Cardiac muscle cell (in vitro differentiated cells and primary cell): ENCODE measurements at regions not wholly inside any gene's neighbourhood (a gene's known extent, or its start where the extent isn't known, plus 50 kb on each side); places are given as distances from the start of the nearest gene placed in this dataset.

Experiments
- DNase-seq, 2 donors: peaks; one replicate each; pipeline versions ENCODE4 v3.0.0 to v3.0.0-alpha.2; 2010 to 2017; ENCODE audit warnings: low read depth in 1 of 2, low spot score in 1 of 2
- H3K27ac ChIP-seq: fragments of 200-600 bp; sonication (generic); 2 replicates; pipeline ENCODE4 v1.5.1; 2016
- H3K27me3 ChIP-seq: fragments of 200-600 bp; sonication (generic); 2 replicates; pipeline ENCODE4 v1.6.0; 2016; ENCODE audit warnings: control low read depth
- H3K36me3 ChIP-seq: fragments of 200-600 bp; sonication (generic); 2 replicates; pipeline ENCODE4 v1.5.1; 2016; ENCODE audit warnings: control low read depth
- H3K4me1 ChIP-seq: fragments of 200-600 bp; sonication (generic); 2 replicates; pipeline ENCODE4 v1.8.1; 2017; ENCODE audit warnings: low read depth, mild to moderate bottlenecking, mixed run types
- H3K4me3 ChIP-seq: fragments of 200-600 bp; sonication (generic); 2 replicates; pipeline ENCODE4 v1.5.1; 2016; ENCODE audit warnings: mild to moderate bottlenecking
- H3K9me3 ChIP-seq: fragments of 200-600 bp; sonication (generic); 2 replicates; pipeline ENCODE4 v1.5.1; 2017; ENCODE audit warnings: low read depth, mild to moderate bottlenecking, control low read depth
- CTCF ChIP-seq: IDR thresholded peaks from 2 replicates; pipeline ENCODE4 v1.5.1; 2012; ENCODE audit warnings: low read depth, mild to moderate bottlenecking, low read length

GRCh38 chr17:33987162-33987561 lies 267.9 kb upstream of the CCL2 start:
- DNase-seq, result no peak
- Histone ChIP-seq H3K36me3 (no peaks in the 10 kb centered on the region), H3K27me3 (no peaks in the 10 kb centered on the region), H3K4me3 (no peak overlapping the region), H3K4me1 (peaks cover 7% of the 10 kb centered on the region), H3K9me3 (no peaks in the 10 kb centered on the region), H3K27ac (no peak overlapping the region)
- TF ChIP-seq CTCF, result no peak

- no peak for TF ChIP-seq CTCF
- H3K27ac ChIP-seq, result no peak overlapping the region
- H3K27me3 ChIP-seq, result no peaks in the 10 kb centered on the region
- no peaks in the 10 kb centered on the region for H3K36me3 ChIP-seq
- DNase-seq, result no peak
- H3K9me3 ChIP-seq, result no peaks in the 10 kb centered on the region
- no peak overlapping the region for H3K4me3 ChIP-seq
- H3K4me1 ChIP-seq, result no peaks in the 10 kb centered on the region
Observed at GRCh38 chr17:33989361-33990148, 265.5 kb upstream of the CCL2 start.

- Histone ChIP-seq H3K36me3 (no peaks in the 10 kb centered on the region), H3K27me3 (no peaks in the 10 kb centered on the region), H3K9me3 (no peaks in the 10 kb centered on the region), H3K4me3 (no peak overlapping the region), H3K4me1 (no peaks in the 10 kb centered on the region), H3K27ac (no peak overlapping the region)
- no peak for TF ChIP-seq CTCF
- DNase-seq, result no peak
Observed at GRCh38 chr17:33990943-33991706, 264.0 kb upstream of the CCL2 start.

GRCh38 chr17:33992113-33992512 lies 263.0 kb upstream of the CCL2 start:
- no peaks in the 10 kb centered on the region for H3K4me1 ChIP-seq
- no peak overlapping the region for H3K4me3 ChIP-seq
- H3K27me3 ChIP-seq, result no peaks in the 10 kb centered on the region
- H3K9me3 ChIP-seq, result no peaks in the 10 kb centered on the region
- no peak for TF ChIP-seq CTCF
- no peak overlapping the region for H3K27ac ChIP-seq
- no peaks in the 10 kb centered on the region for H3K36me3 ChIP-seq
- no peak for DNase-seq

GRCh38 chr17:34000639-34001038 lies 254.4 kb upstream of the CCL2 start:
- no peak overlapping the region for H3K4me3 ChIP-seq
- TF ChIP-seq CTCF, result no peak
- H3K36me3 ChIP-seq, result no peaks in the 10 kb centered on the region
- no peaks in the 10 kb centered on the region for H3K9me3 ChIP-seq
- no peak for DNase-seq
- H3K4me1 ChIP-seq, result no peaks in the 10 kb centered on the region
- no peaks in the 10 kb centered on the region for H3K27me3 ChIP-seq
- no peak overlapping the region for H3K27ac ChIP-seq
